HG03175 (cell line): ENCODE measurements at regions not wholly inside any gene's neighbourhood (a gene's known extent, or its start where the extent isn't known, plus 50 kb on each side); places are given as distances from the start of the nearest gene placed in this dataset.

Experiments
- ATAC-seq: cut with Tn5 transposase; IDR thresholded peaks from one replicate; pipeline ENCODE4 v1.9.1; 2021; ENCODE audit warnings: mild to moderate bottlenecking, moderate library complexity; ENCODE audit not compliant: unreplicated experiment

DNA sequence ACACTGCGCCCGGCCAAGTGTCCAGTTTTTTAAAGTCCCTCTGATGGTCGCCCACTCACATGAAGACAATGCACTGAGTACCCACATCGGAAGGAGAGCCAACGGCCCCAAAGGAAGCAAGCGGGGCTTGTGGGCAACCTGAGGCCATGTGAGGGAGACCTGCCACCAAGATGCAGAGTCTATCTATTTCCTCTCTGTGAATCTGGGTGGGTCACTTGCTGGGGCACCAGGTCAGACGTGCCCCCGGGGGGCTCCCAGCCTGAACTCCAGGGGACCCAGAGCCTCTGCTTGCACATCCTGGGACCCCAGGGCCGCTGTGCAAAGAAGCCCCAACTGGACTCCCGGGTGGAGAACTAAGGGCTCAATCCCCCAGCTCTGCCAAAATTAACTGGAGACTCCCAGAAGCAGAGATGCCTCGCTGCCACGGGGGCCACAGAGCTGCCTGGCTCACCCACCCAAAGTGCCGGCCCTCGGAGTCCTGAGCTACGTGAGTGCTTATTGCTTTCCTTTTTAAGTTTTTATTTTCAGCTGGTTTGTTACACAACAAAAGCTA lies 106.4 kb downstream of the BRD1 start:
- no peak for ATAC-seq

GRCh38 chr22:49720279-49720959 lies 107.3 kb downstream of the BRD1 start:
- no peak for ATAC-seq

DNA sequence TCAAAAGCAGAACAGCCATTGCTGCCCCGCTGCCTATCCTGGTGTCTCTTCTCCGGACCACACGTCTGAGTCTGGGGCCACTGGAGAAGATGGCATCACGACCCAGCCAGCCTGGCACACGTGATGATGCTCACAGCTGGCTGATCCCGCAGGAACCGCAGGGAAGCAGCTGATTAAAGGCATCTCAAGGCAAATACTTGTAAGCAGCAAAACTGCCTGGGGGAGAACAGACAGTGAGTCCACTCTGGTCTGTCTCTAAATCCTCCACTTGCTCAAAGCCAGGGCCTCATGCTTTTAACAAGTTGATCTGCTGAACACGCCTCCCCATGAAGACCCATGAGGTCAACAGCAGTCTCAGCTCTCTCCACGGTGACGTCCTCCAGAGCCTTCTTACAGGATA lies 108.6 kb downstream of the BRD1 start:
- ATAC-seq, result no peak

DNA sequence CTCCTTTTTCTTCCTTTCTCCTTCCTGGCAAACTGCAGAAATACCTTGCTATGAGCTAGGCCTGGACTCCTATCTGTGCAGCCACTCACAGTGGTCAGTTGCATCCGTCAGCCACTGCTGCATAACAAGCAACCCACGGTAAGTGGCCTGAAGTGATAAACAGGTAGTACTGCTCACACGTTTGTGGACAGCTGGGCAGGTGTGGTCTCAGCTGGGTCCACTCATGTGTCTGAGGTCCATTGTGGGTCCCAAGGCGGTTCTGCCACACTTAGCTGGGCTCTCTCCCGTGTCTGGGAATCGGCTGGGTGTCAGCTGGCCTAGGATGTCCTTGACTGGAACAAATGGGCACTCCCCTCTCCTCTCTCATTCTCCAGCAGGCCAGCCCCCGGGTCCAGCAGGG lies 109.3 kb downstream of the BRD1 start:
- ATAC-seq, result no peak

DNA sequence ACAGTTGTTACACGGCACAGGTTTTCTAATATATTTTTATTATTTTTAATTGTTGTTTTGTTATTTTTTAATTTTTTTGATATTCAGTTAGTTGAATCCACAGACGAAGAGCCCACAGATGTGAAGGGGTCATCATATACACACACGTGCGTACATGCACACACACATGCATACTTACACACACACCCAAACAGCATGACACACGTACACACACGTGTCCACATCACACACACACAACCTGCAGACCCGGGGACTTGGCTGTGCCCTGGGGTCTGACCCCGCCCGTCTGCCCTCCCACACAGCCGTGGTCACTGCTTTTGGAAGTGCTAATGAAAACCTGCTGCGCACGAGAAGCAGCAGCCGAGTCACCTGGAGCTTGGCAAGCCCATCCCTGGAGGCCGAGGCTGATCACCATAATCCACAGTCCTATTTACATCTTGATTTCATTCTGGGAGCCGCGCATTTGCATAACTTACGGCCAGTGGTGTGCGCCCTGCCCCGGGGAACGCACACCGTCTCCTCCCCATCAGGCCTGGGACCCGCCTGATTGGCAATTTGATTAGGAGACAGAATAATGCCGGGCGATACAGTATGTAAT lies 110.3 kb downstream of the BRD1 start:
- no peak for ATAC-seq

DNA sequence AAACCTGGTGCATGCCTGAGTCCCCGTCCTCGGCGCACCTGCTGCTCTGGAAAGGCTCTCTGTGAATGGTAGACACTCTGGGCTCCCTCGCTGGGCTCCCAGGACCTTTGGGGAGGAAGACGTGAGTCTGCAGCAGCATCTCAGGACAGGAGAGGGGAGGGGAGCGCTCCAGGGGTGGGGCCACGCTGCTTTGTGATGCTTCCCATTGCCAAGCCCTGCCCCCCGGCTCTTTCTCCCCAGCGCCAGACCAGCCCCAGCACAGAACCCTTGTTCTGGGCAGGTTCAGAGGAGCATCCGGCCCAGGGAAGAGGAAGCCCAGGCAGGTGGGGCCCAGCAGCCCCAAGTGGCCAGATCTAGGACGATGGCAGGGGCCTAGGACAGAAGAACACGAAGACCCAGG lies 111.2 kb downstream of the BRD1 start:
- no peak for ATAC-seq

GRCh38 chr22:49715450-49715849 lies 112.2 kb downstream of the BRD1 start:
- ATAC-seq, result no peak

GRCh38 chr22:49713003-49713402 lies 114.7 kb downstream of the BRD1 start:
- ATAC-seq, result no peak

- no peak for ATAC-seq
These were observed 115.4 kb downstream of the BRD1 start for GRCh38 chr22:49712195-49712791.

GRCh38 chr22:49710746-49711145 lies 116.9 kb downstream of the BRD1 start:
- no peak for ATAC-seq

GRCh38 chr22:49709464-49709863 lies 118.2 kb downstream of the BRD1 start:
- no peak for ATAC-seq

GRCh38 chr22:49705972-49706352 lies 121.7 kb downstream of the BRD1 start:
- no peak for ATAC-seq

- ATAC-seq, result no peak
These were observed 122.3 kb downstream of the BRD1 start for GRCh38 chr22:49705216-49705971.

DNA sequence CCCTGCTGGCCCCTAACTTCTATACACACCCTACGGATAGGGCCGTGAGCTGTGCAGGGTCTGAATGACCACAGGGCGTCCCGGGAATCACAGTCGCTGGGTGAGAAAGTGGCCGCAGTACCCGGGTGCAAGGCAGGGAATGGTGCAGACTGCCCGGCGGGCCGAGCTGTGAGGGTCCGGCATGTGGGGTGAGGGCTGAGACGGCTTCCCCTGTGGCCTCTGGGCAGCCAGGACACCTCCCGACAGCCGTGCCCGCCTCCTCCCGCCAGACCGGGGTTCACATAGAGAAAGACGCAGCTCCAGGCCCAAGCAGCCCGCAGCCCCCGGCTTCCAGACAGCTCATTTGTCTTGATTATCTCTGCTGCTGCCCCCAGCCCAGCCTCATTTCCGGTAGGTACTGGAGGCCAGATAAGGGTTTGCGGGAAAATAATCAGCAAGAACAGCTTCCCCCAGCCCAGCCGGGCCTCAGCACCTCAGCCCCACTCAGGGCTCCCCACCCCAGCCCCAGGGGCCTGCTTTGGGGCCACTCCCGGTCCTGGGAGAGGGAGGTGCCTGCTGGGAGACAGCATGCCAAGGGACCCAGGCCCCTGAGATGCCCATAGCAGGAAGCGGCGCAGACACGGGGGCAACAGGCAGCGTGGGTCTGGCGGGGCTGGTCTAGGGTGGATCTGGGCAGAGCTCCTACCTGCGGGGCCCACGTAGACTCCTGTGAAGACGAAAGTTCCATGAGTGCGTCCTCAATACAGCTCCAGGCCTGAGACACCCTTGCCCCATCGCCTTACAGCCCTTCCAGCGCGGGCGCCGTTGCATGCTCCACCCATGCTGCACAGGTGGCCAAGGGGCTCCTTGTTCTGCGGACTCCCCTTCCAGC lies 123.1 kb downstream of the BRD1 start:
- ATAC-seq, result no peak

DNA sequence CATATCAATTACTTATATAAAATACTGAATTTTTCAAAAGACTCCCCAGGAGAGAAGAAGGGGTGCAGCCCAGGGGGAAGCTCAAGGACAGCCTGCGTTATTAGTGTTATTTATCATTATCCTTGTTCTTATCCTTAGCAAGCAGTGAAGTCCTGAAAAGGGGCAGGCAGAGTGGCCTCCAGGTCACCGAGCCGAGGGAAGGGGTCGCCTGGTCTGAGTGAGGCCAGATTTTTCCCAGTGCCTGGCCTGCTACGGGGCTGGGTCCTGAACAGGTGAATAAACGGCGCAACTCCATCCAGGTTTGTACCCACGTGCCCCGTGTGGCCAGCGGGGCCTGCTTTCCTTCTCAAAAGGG lies 123.7 kb downstream of the BRD1 start:
- ATAC-seq, result no peak

DNA sequence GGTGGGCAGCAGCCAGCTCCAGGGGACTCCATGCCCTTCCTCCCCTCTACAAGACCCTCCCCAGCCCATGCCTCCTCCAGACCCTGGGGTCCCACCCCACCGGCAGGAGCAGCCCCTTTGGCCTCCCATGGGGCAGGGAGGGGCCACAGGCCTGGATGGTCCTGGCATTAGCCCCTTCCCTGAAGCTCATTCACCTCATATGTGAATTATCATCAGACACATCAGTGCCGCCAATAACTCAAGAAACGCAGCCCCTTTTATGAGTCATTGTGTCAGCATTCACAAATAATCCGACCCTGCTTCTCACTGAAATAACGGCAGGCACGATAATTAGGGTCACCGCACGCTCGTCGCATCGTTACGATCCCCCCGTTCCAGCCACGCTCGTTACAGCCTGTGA lies 124.2 kb downstream of the BRD1 start:
- no peak for ATAC-seq

- no peak for ATAC-seq
These were observed 125.6 kb downstream of the BRD1 start for GRCh38 chr22:49702068-49702397.

- ATAC-seq, result no peak
These were observed 126.1 kb downstream of the BRD1 start for GRCh38 chr22:49701380-49702067.

DNA sequence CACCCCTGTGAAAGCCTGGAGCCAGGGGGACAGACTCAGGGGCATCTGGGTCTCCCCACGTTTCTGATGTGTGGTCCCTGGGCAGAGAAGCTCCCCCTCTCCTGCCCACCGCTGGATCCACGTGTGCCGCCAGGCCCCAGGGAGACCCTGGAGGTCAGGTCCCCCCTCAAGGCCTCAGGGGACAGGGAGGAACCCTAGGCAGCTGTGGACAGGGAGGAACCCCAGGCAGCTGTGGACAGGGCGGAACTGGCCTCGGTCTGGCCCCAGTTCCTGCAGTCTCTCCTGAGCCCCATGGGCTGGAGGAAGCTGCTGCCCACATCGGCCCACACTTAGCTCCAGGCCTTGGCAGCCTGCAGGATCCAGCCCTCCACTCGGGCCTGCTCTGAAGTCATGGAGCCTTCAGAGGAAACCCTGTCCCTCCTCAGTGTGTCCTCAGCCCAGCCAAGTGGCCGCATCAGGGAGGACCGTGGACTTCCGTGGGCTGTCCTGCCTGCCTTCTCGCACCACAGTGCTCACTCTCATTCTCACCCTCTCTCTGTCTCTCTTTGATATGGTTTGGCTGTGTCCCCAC lies 127.7 kb downstream of the BRD1 start:
- ATAC-seq, result no peak

- no peak for ATAC-seq
These were observed 128.2 kb downstream of the BRD1 start for GRCh38 chr22:49699476-49699875.
